Skin epidermis (tissue), 12 donors: ENCODE measurements at regions not wholly inside any gene's neighbourhood (a gene's known extent, or its start where the extent isn't known, plus 50 kb on each side); places are given as distances from the start of the nearest gene placed in this dataset.
"Not testable (repeated sequence)": the region's sequence is repeated elsewhere in the genome, so short reads cannot be mapped to it uniquely, and the experiment has no call there.

Experiments
- H3K27ac ChIP-seq, 21 experiments: fragments of 200-600 bp; sonication (generic) in 11 of 21; one replicate each; pipeline ENCODE4 v1.5.0; 2020; ENCODE audit warnings: mild to moderate bottlenecking in 3 of 21, inconsistent platforms in 2 of 21, moderate library complexity in 2 of 21
- H3K4me3 ChIP-seq, 7 experiments: fragments of 200-600 bp; sonication (generic) in 2 of 7; one replicate each; pipeline ENCODE4 v1.5.0; 2020; ENCODE audit warnings: inconsistent platforms in 2 of 7, mild to moderate bottlenecking in 2 of 7, moderate library complexity in 1 of 7

- Histone ChIP-seq H3K27ac (no peak overlapping the region), H3K4me3 (no peak overlapping the region)
Observed at GRCh38 chr4:116585246-116585645, 500.1 kb downstream of the TRAM1L1 start.

DNA sequence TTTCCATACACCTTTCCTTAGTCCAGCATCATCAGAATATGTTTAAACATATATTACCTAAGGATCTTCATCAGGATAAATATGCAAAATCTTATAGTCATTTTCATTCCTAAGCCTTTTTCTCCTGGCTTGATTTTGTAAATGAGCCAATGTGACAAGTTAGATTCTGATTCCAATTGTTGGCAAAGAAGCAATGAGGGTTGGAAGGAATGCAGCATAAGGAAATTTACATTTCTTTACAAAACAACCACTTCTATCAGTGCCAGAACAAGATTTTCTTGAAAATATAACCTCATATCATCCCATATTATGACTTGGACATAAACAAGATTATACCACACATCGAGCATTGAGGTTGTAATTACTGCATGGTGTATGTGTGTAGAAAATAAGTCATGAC, 508.1 kb downstream of the TRAM1L1 start:
- H3K4me3 ChIP-seq = no peak overlapping the region
- H3K27ac ChIP-seq = no peak overlapping the region

DNA sequence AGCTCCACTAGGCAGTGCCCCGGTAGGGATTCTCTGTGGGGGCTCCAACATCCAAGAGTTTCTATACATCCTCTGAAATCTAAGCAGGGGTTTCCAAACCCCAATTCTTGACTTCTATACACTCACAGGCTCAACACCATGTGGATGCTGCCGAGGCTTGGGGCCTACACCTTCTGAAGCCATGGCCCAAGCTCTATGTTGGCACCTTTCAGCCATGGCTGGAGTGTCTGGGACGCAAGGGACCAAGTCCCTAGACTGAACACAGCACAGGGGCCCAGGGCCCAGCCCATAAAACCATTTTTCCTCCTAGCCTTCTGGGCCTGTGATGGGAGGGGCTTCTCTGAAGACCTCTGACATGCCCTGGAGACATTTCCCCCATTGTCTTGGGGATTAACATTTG, 511.8 kb downstream of the TRAM1L1 start:
- no peak overlapping the region for H3K4me3 ChIP-seq
- no peak overlapping the region for H3K27ac ChIP-seq

DNA sequence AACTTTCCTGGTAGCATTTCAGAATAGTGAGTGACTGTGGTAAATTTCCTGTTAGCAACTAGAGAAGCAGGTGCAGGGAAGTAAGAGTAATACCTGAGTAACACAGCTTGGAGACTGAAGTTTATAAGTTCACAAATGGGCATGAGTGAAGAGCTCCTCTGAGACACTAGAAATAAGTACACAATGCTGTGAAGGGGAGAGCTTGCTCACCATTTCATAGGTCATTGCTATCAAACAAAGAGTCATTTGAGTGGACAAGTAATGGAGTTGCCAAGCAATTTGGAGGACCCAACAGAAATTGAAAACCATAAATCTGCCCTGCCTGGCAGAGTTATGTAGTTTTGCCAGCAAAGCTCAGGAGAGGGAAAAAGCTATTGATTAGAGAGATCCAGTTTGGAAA, 523.6 kb downstream of the TRAM1L1 start:
- H3K27ac ChIP-seq = no peak overlapping the region
- H3K4me3 ChIP-seq = no peak overlapping the region

DNA sequence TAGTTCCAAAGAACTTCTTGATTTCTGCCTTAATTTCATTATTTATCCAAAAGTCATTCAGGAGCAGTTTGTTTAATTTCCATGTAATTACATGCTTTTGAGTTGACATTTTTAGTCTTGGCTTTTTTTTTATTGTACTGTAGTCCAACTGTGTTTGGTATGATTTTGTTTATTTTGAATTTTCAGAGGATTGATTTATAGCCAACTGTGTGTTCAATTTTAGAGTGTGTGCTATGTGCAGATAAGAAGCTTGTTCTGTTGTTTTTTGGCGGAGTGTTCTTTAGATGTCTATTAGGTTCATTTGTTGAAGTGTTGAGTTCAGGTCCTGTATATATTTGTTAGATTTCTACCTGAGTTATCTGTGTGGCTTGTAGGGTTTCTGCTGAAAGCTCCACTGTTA, 533.6 kb downstream of the TRAM1L1 start:
- no peak overlapping the region for H3K27ac ChIP-seq

DNA sequence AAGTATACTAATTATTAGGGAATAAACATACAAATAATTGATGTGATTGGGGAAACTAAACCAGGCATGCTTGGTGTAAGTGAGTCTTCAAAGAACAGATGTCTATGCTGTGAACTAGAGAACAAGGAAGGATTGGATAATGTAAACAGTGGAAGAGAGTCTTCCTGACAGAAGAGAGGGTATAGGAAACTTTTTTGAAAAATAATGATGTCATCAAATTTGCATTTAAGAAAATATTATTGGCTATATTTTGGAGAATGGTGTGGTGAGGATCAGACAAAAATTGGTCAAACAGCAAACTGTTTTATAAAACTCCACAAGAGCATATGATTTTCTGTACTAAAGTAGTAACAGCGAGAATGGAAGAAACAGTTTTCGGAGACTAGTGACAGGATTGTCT, 537.7 kb downstream of the TRAM1L1 start:
- Histone ChIP-seq H3K27ac (no peak overlapping the region), H3K4me3 (no peak overlapping the region)

More for the DNA sequence above, 533.6 kb downstream of the TRAM1L1 start:
- no peak overlapping the region for H3K4me3 ChIP-seq

GRCh38 chr4:116546759-116547158, 538.6 kb downstream of the TRAM1L1 start:
- no peak overlapping the region for H3K27ac ChIP-seq
- H3K4me3 ChIP-seq = no peak overlapping the region

DNA sequence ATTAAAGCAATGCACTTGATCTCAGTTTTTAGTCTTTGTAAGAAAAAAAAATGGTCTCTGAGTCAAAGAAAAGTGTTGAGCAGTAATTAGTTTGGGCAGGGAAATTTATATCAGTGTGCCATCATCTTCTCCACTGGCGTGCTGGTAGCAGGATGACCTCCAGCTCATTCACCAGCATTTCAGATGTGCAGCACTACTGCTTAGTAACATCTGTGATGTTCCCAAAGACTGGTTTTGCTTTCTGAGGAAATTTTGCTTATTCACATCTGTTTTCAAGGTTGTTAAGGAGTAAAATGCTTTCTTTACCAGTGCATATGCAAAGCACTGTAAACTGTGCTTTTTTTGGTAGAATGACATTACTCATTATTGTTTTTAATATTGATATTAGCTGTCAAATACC, 540.4 kb downstream of the TRAM1L1 start:
- no peak overlapping the region for H3K4me3 ChIP-seq
- no peak overlapping the region for H3K27ac ChIP-seq

DNA sequence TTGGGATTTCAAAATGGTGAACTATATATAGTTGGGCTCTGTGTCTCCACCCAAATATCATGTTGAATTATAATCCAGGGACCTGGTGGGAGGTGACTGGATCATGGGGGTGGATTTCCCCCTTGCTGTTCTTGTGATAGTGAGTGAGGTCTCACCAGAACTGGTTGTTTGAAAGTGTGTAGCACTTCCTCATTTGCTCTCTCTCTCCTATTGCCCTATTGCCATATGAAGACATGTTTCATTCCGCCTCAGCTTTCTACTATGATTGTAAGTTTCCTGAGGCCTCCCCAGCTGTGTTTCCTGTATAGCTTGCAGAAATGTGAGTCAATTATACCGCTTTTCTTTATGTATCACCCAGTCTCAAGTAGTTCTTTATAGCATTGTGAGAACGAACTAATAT, 545.6 kb downstream of the TRAM1L1 start:
- H3K27ac ChIP-seq = no peak overlapping the region
- no peak overlapping the region for H3K4me3 ChIP-seq

DNA sequence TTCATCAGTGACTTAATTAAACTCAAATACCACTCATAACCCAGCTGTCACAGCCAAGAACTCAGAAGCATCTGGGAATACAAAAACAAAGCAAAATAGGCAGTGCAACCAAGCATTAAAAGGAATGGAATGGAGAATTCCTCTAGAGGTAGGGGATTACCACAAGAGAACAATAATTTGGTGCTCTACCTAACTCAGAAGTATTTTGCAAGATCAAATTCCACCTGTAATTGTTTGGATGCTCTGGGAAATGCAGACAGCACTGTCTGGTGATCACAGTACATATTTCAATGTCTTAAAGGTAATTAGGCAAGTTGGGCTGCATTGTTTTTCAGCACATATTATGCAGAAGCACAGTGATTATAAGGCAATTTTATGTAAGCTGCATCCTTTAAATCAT, 547.5 kb downstream of the TRAM1L1 start:
- H3K27ac ChIP-seq = no peak overlapping the region
- no peak overlapping the region for H3K4me3 ChIP-seq

DNA sequence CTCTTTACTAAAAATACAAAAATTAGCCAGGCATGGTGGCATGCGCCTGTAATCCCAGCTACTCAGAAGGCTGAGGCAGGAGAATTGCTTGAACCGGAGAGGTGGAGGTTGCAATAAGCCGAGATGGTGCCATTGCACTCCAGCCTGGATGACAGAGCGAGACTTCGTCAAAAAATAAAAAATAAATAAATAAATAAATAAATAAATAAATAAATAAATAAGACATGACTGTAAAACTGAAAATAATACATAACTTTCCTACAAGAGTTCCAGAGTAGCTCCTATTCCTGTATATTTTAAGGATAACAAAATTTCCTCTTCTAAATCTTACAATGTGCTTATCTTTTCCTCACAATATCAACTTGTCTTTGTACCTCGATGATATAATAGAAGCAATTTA, 549.4 kb downstream of the TRAM1L1 start:
- not testable (repeated sequence) for H3K4me3 ChIP-seq, H3K27ac ChIP-seq

GRCh38 chr4:116531870-116532269, 553.5 kb downstream of the TRAM1L1 start:
- H3K27ac ChIP-seq = no peak overlapping the region
- no peak overlapping the region for H3K4me3 ChIP-seq

DNA sequence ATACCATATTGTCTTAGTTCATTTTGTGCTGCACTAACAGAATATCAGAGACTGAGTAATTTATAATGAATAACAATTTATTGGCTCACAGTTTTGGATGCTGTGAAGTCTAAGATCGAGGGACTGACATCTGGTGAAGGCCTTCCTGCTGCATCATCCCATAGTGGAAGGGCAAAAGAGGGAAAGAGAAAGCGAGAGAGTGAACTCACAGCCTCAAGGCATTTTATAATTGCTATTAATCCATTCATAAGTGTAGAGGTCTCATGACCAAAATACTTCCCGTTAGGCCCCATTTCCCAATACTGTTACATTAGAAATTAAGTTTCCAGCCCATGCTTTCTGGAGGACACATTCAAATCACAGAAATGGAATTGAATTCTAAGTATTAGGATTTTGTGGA, 554.4 kb downstream of the TRAM1L1 start:
- Histone ChIP-seq H3K4me3 (no peak overlapping the region), H3K27ac (no peak overlapping the region)

- no peak overlapping the region for H3K4me3 ChIP-seq
Observed at GRCh38 chr4:116530048-116530447, 555.3 kb downstream of the TRAM1L1 start.

GRCh38 chr4:116529129-116529528, 556.2 kb downstream of the TRAM1L1 start:
- H3K4me3 ChIP-seq = no peak overlapping the region

More at GRCh38 chr4:116530048-116530447, 555.3 kb downstream of the TRAM1L1 start:
- no peak overlapping the region for H3K27ac ChIP-seq

GRCh38 chr4:116522922-116523321, 562.5 kb downstream of the TRAM1L1 start:
- no peak overlapping the region for H3K27ac ChIP-seq
- H3K4me3 ChIP-seq = no peak overlapping the region

More at GRCh38 chr4:116529129-116529528, 556.2 kb downstream of the TRAM1L1 start:
- no peak overlapping the region for H3K27ac ChIP-seq

DNA sequence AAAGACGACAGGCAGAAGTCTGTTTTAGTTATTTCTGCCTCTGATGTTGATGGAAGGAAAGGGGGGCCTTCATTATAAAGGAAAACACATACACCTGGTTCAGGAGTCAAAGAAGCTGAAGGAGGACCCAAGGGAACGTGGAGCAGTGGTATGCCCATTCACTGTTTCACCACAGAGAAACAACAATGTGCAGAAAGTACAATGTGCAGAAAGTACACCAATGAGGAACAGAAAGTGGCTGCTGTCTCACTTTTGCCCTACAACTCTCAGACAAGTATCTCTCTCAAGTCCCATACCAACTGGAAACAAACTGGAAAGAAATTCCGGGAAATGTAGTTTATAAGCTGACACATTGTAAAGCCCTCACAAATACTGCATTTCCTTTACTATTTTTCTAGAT, 564.5 kb downstream of the TRAM1L1 start:
- Histone ChIP-seq H3K27ac (no peak overlapping the region), H3K4me3 (no peak overlapping the region)

GRCh38 chr4:116516711-116517110, 568.7 kb downstream of the TRAM1L1 start:
- Histone ChIP-seq H3K4me3 (no peak overlapping the region), H3K27ac (no peak overlapping the region)

DNA sequence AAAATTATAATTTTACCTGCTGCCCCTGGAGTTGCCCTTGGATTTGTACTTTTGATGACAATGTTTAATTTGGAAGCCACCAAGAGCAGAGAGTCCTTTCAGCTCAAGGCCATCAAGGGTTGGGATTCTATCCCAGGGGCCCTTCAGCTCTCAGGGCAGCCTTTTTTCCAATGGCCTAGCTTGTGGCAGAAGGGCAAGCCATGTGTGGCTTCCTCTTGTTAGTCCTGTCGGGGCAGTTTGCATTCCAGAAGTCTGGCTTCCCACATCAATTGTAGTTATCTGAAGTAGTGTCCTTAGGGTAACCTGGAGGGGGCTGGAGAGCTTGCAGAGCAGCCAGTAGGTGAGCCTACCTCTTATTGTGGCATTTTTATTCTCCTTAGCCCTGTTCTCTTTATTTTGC, 569.4 kb downstream of the TRAM1L1 start:
- Histone ChIP-seq H3K27ac (no peak overlapping the region), H3K4me3 (no peak overlapping the region)

- no peak overlapping the region for H3K27ac ChIP-seq
- H3K4me3 ChIP-seq = no peak overlapping the region
Observed at GRCh38 chr4:116512552-116512951, 572.8 kb downstream of the TRAM1L1 start.

DNA sequence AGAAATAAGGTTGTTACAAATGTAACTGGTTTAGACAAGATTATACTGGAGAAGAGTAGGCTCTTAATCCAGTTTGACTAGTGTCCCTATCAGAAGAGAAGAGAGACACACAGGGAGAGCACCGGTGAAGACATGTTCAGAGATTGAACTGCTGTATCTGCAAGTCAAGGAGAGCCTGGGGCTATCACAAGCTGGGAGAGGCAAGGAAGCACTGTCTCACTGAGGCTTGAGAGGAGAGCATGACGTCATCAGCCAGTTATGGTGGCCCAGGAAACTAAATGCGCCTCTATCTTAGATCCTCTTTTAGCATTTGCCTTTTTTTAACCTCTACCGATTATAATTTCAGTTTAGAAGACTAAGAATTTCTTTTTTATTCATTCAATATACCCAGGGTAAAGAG, 583.4 kb downstream of the TRAM1L1 start:
- H3K4me3 ChIP-seq = no peak overlapping the region
- no peak overlapping the region for H3K27ac ChIP-seq

DNA sequence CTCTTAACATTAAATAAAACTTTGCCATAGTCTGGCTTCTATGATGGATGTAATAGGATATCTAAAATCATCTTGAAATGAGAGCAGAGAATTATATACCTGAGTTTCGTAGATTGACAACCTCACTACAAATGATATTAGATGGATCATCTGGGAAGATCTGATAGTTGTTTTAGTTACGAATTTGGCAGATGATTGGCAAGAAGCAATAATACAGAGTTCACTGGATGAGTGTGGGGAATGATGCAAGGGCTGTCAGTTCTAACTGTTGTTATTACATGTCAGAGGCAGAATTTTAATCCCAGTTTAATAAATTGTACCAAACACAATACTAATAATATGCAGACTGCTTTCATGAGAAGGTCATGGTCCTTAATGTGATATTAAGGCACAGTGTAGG, 585.2 kb downstream of the TRAM1L1 start:
- H3K4me3 ChIP-seq = no peak overlapping the region
- no peak overlapping the region for H3K27ac ChIP-seq

- no peak overlapping the region for H3K27ac ChIP-seq
- no peak overlapping the region for H3K4me3 ChIP-seq
Observed at GRCh38 chr4:116489739-116490138, 595.6 kb downstream of the TRAM1L1 start.
